ENCODE measurements at regions not wholly inside any gene's neighbourhood (a gene's known extent, or its start where the extent isn't known, plus 50 kb on each side); places are given as distances from the start of the nearest gene placed in this dataset.

DNA sequence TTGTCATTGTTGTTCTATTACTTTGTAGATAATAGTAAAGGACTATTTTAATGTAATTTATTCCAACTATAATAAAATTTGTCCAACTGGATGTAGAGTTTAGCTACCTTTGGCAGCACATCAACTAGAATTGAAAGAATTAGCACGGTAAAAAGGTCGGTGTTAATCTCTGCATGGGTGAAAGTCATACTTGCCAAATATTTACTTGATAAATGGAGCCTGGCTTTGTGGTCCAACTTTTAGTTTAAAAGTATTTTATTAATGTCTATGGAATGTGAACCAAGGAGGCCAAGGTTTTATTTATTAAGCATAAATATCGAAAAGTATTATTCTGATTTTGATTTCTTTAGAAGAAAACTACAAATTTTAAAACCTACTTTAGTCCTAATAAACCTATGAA lies 1389.0 kb downstream of the PCDH9 start:
- H3K27ac Mint-ChIP-seq: no peak overlapping the region
- Histone ChIP-seq H2AFZ (no peak overlapping the region), H3K4me1 (ENCODE audit: insufficient read depth) (no peaks in the 10 kb centered on the region), H3K79me2 (replicated peaks; ENCODE audit: insufficient read depth) (no peaks in the 10 kb centered on the region), H3K9me2 (ENCODE audit: insufficient read depth) (no peaks in the 10 kb centered on the region), H3F3A (replicated peaks; ENCODE audit: low read depth) (no peaks in the 10 kb centered on the region), H3K27ac (ENCODE audit: low read depth) (no peak overlapping the region), H3K4me3 (no peak overlapping the region), H3K27me3 (ENCODE audit: insufficient read depth) (no peaks in the 10 kb centered on the region), H3K36me3 (ENCODE audit: insufficient read depth) (no peaks in the 10 kb centered on the region), H3K4me2 (no peak overlapping the region), H4K20me1 (replicated peaks; ENCODE audit: insufficient read depth) (no peaks in the 10 kb centered on the region)
- no peak overlapping the region for H3K4me3 Mint-ChIP-seq
- peaks cover 4% of the 10 kb centered on the region for H3K27me3 Mint-ChIP-seq (ENCODE audit: insufficient read depth, low read depth, poor library complexity)
- H3K9me3 Mint-ChIP-seq: no peaks in the 10 kb centered on the region; the same call in 2 of the 3 replicates
- H3K4me1 Mint-ChIP-seq: no peaks in the 10 kb centered on the region
- ATAC-seq (no peak), DNase-seq (ENCODE audit: low spot score) (no peak)
- H3K36me3 Mint-ChIP-seq (ENCODE audit: low read depth): no peaks in the 10 kb centered on the region; the same call in 2 of the 3 replicates
- TF ChIP-seq JUNB (IDR thresholded peaks at IDR 0.05; ENCODE audit: unreplicated experiment): no peak

DNA sequence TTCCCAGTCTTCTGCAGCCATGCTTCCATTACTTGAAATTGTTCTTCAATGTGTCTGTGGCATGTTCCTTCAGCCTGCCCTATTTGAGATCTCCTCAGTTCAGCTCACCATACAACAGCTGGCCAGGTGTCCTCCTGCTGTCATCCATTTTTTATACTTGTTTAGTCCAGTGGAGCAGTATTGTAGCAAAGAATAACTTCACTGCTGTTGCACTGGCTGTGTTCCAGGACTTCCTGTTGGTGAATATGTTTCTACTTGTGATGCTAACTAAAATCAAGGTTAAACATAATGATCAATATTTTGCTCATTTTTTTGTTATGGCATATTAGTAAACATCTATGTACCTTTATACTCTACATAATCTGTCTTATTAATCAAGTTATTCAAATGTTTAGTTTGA lies 1394.1 kb downstream of the PCDH9 start:
- Histone ChIP-seq H3K4me3 (no peak overlapping the region), H2AFZ (no peak overlapping the region), H3K36me3 (ENCODE audit: insufficient read depth) (no peaks in the 10 kb centered on the region), H3K79me2 (replicated peaks; ENCODE audit: insufficient read depth) (no peaks in the 10 kb centered on the region), H3K4me2 (no peak overlapping the region), H3K4me1 (ENCODE audit: insufficient read depth) (no peaks in the 10 kb centered on the region), H3K9me2 (ENCODE audit: insufficient read depth) (no peaks in the 10 kb centered on the region), H3K27me3 (ENCODE audit: insufficient read depth) (no peaks in the 10 kb centered on the region), H4K20me1 (replicated peaks; ENCODE audit: insufficient read depth) (no peaks in the 10 kb centered on the region), H3F3A (replicated peaks; ENCODE audit: low read depth) (no peaks in the 10 kb centered on the region), H3K27ac (ENCODE audit: low read depth) (no peak overlapping the region)
- H3K36me3 Mint-ChIP-seq (ENCODE audit: low read depth): no peaks in the 10 kb centered on the region
- H3K27ac Mint-ChIP-seq: no peak overlapping the region
- H3K27me3 Mint-ChIP-seq (ENCODE audit: insufficient read depth, low read depth, poor library complexity): peaks cover 4% of the 10 kb centered on the region
- H3K4me1 Mint-ChIP-seq: no peaks in the 10 kb centered on the region
- no peaks in the 10 kb centered on the region for H3K9me3 Mint-ChIP-seq
- no peak overlapping the region for H3K4me3 Mint-ChIP-seq
- ATAC-seq: no peak
- no peak for DNase-seq (ENCODE audit: low spot score)
- TF ChIP-seq STAT1 (IDR thresholded peaks at IDR 0.05; ENCODE audit: unreplicated experiment) (no peak), POLR2AphosphoS5 (IDR thresholded peaks at IDR 0.05; ENCODE audit: low read depth) (no peak), EZH2 (IDR thresholded peaks at IDR 0.05; ENCODE audit: low read depth, unreplicated experiment) (no peak), EZH2phosphoT487 (IDR thresholded peaks at IDR 0.05; ENCODE audit: unreplicated experiment) (no peak), ZNF331 (CRISPR knock-in tag; IDR thresholded peaks at IDR 0.05; ENCODE audit: low read depth) (no peak), JUNB (IDR thresholded peaks at IDR 0.05; ENCODE audit: unreplicated experiment) (no peak), ZNF114 (CRISPR knock-in tag; IDR thresholded peaks at IDR 0.05) (no peak), NANOG (IDR thresholded peaks at IDR 0.05; ENCODE audit: borderline replicate concordance) (no peak)
- TF ChIP-seq, protein P1, sequence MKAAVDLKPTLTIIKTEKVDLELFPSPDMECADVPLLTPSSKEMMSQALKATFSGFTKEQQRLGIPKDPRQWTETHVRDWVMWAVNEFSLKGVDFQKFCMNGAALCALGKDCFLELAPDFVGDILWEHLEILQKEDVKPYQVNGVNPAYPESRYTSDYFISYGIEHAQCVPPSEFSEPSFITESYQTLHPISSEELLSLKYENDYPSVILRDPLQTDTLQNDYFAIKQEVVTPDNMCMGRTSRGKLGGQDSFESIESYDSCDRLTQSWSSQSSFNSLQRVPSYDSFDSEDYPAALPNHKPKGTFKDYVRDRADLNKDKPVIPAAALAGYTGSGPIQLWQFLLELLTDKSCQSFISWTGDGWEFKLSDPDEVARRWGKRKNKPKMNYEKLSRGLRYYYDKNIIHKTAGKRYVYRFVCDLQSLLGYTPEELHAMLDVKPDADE (IDR thresholded peaks at IDR 0.05): no peak
- TF ChIP-seq, protein P2, sequence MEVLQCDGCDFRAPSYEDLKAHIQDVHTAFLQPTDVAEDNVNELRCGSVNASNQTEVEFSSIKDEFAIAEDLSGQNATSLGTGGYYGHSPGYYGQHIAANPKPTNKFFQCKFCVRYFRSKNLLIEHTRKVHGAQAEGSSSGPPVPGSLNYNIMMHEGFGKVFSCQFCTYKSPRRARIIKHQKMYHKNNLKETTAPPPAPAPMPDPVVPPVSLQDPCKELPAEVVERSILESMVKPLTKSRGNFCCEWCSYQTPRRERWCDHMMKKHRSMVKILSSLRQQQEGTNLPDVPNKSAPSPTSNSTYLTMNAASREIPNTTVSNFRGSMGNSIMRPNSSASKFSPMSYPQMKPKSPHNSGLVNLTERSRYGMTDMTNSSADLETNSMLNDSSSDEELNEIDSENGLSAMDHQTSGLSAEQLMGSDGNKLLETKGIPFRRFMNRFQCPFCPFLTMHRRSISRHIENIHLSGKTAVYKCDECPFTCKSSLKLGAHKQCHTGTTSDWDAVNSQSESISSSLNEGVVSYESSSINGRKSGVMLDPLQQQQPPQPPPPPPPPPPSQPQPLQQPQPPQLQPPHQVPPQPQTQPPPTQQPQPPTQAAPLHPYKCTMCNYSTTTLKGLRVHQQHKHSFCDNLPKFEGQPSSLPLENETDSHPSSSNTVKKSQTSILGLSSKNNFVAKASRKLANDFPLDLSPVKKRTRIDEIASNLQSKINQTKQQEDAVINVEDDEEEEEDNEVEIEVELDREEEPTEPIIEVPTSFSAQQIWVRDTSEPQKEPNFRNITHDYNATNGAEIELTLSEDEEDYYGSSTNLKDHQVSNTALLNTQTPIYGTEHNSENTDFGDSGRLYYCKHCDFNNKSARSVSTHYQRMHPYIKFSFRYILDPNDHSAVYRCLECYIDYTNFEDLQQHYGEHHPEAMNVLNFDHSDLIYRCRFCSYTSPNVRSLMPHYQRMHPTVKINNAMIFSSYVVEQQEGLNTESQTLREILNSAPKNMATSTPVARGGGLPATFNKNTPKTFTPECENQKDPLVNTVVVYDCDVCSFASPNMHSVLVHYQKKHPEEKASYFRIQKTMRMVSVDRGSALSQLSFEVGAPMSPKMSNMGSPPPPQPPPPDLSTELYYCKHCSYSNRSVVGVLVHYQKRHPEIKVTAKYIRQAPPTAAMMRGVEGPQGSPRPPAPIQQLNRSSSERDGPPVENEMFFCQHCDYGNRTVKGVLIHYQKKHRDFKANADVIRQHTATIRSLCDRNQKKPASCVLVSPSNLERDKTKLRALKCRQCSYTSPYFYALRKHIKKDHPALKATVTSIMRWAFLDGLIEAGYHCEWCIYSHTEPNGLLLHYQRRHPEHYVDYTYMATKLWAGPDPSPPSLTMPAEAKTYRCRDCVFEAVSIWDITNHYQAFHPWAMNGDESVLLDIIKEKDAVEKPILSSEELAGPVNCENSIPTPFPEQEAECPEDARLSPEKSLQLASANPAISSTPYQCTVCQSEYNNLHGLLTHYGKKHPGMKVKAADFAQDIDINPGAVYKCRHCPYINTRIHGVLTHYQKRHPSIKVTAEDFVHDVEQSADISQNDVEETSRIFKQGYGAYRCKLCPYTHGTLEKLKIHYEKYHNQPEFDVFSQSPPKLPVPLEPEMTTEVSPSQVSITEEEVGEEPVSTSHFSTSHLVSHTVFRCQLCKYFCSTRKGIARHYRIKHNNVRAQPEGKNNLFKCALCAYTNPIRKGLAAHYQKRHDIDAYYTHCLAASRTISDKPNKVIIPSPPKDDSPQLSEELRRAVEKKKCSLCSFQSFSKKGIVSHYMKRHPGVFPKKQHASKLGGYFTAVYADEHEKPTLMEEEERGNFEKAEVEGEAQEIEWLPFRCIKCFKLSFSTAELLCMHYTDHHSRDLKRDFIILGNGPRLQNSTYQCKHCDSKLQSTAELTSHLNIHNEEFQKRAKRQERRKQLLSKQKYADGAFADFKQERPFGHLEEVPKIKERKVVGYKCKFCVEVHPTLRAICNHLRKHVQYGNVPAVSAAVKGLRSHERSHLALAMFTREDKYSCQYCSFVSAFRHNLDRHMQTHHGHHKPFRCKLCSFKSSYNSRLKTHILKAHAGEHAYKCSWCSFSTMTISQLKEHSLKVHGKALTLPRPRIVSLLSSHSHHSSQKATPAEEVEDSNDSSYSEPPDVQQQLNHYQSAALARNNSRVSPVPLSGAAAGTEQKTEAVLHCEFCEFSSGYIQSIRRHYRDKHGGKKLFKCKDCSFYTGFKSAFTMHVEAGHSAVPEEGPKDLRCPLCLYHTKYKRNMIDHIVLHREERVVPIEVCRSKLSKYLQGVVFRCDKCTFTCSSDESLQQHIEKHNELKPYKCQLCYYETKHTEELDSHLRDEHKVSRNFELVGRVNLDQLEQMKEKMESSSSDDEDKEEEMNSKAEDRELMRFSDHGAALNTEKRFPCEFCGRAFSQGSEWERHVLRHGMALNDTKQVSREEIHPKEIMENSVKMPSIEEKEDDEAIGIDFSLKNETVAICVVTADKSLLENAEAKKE (CRISPR knock-in tag; IDR thresholded peaks at IDR 0.05): no peak
- TF ChIP-seq, protein P3, sequence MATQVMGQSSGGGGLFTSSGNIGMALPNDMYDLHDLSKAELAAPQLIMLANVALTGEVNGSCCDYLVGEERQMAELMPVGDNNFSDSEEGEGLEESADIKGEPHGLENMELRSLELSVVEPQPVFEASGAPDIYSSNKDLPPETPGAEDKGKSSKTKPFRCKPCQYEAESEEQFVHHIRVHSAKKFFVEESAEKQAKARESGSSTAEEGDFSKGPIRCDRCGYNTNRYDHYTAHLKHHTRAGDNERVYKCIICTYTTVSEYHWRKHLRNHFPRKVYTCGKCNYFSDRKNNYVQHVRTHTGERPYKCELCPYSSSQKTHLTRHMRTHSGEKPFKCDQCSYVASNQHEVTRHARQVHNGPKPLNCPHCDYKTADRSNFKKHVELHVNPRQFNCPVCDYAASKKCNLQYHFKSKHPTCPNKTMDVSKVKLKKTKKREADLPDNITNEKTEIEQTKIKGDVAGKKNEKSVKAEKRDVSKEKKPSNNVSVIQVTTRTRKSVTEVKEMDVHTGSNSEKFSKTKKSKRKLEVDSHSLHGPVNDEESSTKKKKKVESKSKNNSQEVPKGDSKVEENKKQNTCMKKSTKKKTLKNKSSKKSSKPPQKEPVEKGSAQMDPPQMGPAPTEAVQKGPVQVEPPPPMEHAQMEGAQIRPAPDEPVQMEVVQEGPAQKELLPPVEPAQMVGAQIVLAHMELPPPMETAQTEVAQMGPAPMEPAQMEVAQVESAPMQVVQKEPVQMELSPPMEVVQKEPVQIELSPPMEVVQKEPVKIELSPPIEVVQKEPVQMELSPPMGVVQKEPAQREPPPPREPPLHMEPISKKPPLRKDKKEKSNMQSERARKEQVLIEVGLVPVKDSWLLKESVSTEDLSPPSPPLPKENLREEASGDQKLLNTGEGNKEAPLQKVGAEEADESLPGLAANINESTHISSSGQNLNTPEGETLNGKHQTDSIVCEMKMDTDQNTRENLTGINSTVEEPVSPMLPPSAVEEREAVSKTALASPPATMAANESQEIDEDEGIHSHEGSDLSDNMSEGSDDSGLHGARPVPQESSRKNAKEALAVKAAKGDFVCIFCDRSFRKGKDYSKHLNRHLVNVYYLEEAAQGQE (IDR thresholded peaks at IDR 0.05; ENCODE audit: unreplicated experiment): no peak

Data from GM23338 (cell line).